Activated CD4-positive, alpha-beta T cell treated with anti-CD3 and anti-CD28 coated beads, Interleukin-10, Interleukin-2, amounts not matched to agents 100 ng/mL and 50 ng/mL, durations not matched to agents 16 hours and 8 hours (primary cell): ENCODE measurements at regions not wholly inside any gene's neighbourhood (a gene's known extent, or its start where the extent isn't known, plus 50 kb on each side); places are given as distances from the start of the nearest gene placed in this dataset.
A peak's percentile ranks its signal among the peaks of the same experiment; 100 is the strongest.

Experiments
- DNase-seq: peaks from one replicate; pipeline ENCODE4 v3.0.0-alpha.2; 2020

- DNase-seq: peak; percentile 6
These were observed 203.4 kb downstream of the KIF18A start for GRCh38 chr11:27904358-27905055.

- DNase-seq: no peak
These were observed 202.8 kb upstream of the BDNF start for GRCh38 chr11:27902981-27903624.

GRCh38 chr11:27898166-27898565 lies 197.9 kb upstream of the BDNF start:
- no peak for DNase-seq

GRCh38 chr11:27896096-27896495 lies 195.8 kb upstream of the BDNF start:
- DNase-seq: no peak

GRCh38 chr11:27894552-27894951 lies 194.3 kb upstream of the BDNF start:
- no peak for DNase-seq

- no peak for DNase-seq
These were observed 186.6 kb upstream of the BDNF start for GRCh38 chr11:27886857-27887256.

GRCh38 chr11:27882066-27882697 lies 181.9 kb upstream of the BDNF start:
- no peak for DNase-seq

- DNase-seq: no peak
These were observed 175.8 kb upstream of the BDNF start for GRCh38 chr11:27875831-27876775.

- DNase-seq: no peak
These were observed 175.0 kb upstream of the BDNF start for GRCh38 chr11:27874998-27875830.

- DNase-seq: no peak
These were observed 173.4 kb upstream of the BDNF start for GRCh38 chr11:27873664-27874063.

GRCh38 chr11:27871056-27871455 lies 170.8 kb upstream of the BDNF start:
- no peak for DNase-seq

GRCh38 chr11:27869701-27870100 lies 169.4 kb upstream of the BDNF start:
- DNase-seq: no peak

- no peak for DNase-seq
These were observed 168.5 kb upstream of the BDNF start for GRCh38 chr11:27868709-27869108.

GRCh38 chr11:27868226-27868625 lies 168.0 kb upstream of the BDNF start:
- no peak for DNase-seq

- no peak for DNase-seq
These were observed 164.8 kb upstream of the BDNF start for GRCh38 chr11:27865105-27865504.

GRCh38 chr11:27864611-27865010 lies 164.4 kb upstream of the BDNF start:
- DNase-seq: no peak

GRCh38 chr11:27864091-27864491 lies 163.8 kb upstream of the BDNF start:
- no peak for DNase-seq

GRCh38 chr11:27863637-27864036 lies 163.4 kb upstream of the BDNF start:
- DNase-seq: no peak

- DNase-seq: no peak
These were observed 161.6 kb upstream of the BDNF start for GRCh38 chr11:27861706-27862430.

GRCh38 chr11:27860811-27861210 lies 160.6 kb upstream of the BDNF start:
- DNase-seq: no peak

- DNase-seq: no peak
These were observed 158.6 kb upstream of the BDNF start for GRCh38 chr11:27858866-27859265.

- no peak for DNase-seq
These were observed 157.3 kb upstream of the BDNF start for GRCh38 chr11:27857588-27857987.
